ENCODE measurements at regions not wholly inside any gene's neighbourhood (a gene's known extent, or its start where the extent isn't known, plus 50 kb on each side); places are given as distances from the start of the nearest gene placed in this dataset.
"Not testable (repeated sequence)": the region's sequence is repeated elsewhere in the genome, so short reads cannot be mapped to it uniquely, and the experiment has no call there.

DNA sequence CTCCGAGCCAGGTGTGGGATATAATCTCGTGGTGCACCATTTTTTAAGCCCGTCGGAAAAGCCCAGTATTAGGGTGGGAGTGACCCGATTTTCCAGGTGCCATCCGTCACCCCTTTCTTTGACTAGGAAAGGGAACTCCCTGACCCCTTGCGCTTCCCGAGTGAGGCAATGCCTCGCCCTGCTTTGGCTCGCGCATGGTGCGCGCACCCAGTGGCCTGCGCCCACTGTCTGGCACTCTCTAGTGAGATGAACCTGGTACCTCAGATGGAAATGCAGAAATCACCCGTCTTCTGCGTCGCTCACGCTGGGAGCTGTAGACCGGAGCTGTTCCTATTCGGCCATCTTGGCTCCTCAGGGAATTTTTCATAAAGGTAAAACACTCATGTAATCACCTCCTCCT, 63.9 kb downstream of the RWDD3 start:
- not testable (repeated sequence) for DNase-seq (ENCODE audit: low read depth in 2 of 3, low spot score in 2 of 3)

- no peak for DNase-seq (ENCODE audit: low read depth in 2 of 3, low spot score in 2 of 3)
These were observed 67.1 kb downstream of the RWDD3 start for GRCh38 chr1:95301091-95301490.

DNA sequence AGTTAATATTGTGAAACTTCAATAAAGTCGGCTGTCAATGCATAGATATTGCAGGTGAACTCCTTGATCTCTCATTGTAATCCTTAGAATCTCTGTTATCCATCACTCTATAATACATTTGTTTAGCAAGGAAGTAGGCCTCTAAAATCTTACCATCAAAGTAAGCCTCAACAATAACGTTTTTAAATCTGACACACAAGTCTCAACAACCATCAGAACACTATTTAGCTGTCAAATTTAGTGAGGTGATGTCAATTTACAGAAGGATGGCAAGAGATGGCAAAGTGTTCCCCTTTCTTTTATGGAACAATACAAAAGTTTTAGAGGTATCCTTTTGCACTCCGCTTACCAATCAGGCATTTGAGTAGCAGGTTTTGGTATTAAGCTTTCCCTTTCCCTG, 67.6 kb downstream of the RWDD3 start:
- no peak for DNase-seq (ENCODE audit: low read depth in 2 of 3, low spot score in 2 of 3)

DNA sequence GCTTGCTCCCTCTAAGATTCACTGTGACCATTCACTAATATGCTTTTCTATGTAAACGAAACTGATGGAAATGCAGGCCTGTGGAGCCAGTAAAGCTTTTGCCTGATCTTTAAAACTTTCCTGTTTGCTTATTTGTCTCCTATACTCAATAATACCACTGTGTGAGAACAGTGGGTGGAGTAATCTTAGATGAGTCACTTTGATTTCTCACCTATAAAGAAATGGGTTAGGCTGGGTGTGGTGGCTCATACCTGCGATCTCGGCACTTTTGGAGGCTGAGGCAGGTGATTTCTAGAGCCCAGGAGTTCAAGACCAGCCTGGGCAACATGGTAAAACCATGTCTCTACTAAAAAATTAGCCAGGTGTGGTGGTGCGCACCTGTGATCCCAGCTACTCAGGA, 70.8 kb downstream of the RWDD3 start:
- DNase-seq (ENCODE audit: low read depth in 2 of 3, low spot score in 2 of 3), result no peak

GRCh38 chr1:95308276-95309030, 74.4 kb downstream of the RWDD3 start:
- no peak for DNase-seq (ENCODE audit: low read depth in 2 of 3, low spot score in 2 of 3)

DNA sequence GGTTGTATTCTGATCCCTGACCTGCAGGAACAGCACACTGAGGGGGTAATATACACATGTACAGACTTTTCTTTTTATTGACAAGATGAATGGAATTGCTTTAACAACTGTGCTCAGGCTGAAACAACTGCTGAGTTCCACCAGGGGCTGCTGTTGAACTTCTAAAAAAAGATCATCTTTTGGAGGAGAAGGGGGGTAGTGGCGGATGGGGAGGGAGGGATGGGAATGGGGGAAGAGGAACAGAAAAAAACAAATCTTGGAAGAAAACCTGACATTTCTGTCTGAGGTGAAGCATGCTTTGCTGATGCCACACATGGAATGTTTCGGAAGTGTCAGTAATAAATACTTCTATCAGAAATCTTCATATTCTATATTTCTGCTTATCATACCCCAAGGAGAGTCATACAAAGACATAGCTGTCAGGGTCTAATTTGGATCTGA, 75.0 kb downstream of the RWDD3 start:
- no peak for DNase-seq (ENCODE audit: low read depth in 2 of 3, low spot score in 2 of 3)

- DNase-seq (ENCODE audit: low read depth in 2 of 3, low spot score in 2 of 3), result no peak
These were observed 77.0 kb downstream of the RWDD3 start for GRCh38 chr1:95311014-95311413.

- no peak for DNase-seq (ENCODE audit: low read depth in 2 of 3, low spot score in 2 of 3)
These were observed 77.8 kb downstream of the RWDD3 start for GRCh38 chr1:95311762-95312161.

- no peak for DNase-seq (ENCODE audit: low read depth in 2 of 3, low spot score in 2 of 3)
These were observed 78.2 kb downstream of the RWDD3 start for GRCh38 chr1:95312181-95312580.

DNA sequence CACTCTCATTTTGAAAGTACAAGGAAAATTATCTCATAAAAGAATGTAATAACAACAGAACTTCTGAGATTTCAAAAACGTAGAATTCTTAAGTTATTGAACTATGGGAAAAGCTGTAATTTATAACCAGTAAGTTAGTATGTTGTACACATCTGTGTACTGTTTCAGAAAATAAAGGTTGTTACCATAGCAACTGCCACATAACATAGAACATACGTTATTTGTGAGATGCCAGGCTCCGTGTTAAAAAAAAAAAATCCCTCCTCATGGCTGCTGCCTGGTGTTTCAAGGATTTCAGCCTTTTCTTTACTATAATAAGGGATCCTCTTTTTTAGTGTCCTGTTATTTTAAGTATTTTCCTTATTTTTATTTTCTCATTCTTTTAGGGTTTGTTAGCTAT, 79.5 kb downstream of the RWDD3 start:
- no peak for DNase-seq (ENCODE audit: low read depth in 2 of 3, low spot score in 2 of 3)

GRCh38 chr1:95321531-95321930, 87.5 kb downstream of the RWDD3 start:
- no peak for DNase-seq (ENCODE audit: low read depth in 2 of 3, low spot score in 2 of 3)

DNA sequence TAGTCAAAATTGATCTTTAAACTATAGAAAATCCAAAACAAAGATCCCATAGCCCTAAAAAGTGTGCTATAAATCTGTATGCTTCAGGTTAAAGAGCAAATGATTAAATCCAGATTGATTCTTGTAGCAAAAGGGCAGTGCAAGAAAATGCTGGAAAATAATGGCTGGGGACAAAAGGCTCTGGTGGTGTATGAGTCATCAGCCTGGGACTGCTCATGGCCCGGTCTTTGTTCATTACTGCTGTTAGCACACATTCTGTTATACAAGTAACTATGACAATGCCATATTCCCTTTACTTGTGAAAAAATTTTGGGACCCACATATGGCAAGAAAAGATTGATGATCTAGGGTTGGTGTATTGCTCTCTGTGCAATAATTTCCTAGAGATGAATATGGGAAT, 89.1 kb downstream of the RWDD3 start:
- DNase-seq (ENCODE audit: low read depth in 2 of 3, low spot score in 2 of 3), result no peak

DNA sequence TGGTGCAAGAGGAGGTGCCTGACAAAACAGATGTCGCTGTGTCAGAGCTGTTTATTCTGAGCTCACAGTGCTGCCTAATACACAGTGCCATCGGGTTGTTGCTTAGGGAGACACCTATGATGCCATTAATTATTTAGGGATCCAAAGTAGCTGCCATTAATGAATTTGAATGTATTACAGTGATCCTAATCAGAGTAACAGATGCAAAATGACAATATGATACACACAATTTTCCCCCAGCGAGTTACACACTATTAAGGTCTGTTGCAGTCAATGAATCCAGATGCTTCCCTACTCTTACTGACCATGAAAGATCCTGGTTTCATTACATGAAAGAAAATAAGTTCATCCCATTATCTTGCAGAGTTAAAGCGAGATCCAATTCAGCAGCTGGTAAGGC, 91.3 kb downstream of the RWDD3 start:
- no peak for DNase-seq (ENCODE audit: low read depth in 2 of 3, low spot score in 2 of 3)

DNA sequence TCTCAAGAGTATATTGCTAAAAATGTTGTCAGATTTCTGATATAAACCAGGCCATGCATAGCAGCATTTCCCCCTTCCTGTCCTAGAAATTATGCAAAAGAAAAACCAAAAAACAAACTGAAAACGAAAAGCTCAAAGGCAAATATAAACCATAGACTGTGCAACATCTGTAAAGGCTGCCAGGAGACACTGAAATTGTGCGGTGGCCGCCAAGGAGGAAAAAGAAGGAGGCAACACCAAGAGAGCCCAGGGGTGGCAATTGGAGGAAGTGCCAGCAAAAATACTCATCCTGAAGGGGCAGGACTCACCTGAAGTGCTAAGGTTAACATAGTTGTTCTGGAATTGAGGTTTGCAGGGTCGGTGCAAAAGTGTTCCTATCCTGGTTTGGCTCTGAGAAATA, 92.0 kb downstream of the RWDD3 start:
- DNase-seq (ENCODE audit: low read depth in 2 of 3, low spot score in 2 of 3), result no peak

DNA sequence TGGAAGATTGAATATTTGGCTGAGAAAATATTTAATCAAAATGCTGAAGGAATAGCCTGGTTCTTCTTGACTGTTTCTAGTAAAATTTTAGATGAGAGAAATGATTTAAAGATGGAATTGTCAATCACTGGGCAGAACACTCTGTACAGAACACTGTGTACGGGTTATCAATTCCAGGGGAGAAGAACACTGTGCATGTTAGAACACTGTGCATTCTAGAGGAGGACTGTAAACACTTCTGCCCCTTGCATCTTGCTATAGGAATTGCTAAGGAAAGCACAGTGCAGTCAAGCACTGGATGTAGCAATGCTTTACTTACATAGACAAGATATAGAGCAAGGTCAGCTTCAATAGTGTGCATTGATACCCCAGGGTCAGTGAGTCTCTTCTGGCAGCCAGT, 98.7 kb downstream of the RWDD3 start:
- no peak for DNase-seq (ENCODE audit: low read depth in 2 of 3, low spot score in 2 of 3)

- no peak for DNase-seq (ENCODE audit: low read depth in 2 of 3, low spot score in 2 of 3)
These were observed 105.4 kb downstream of the RWDD3 start for GRCh38 chr1:95339377-95339776.

DNA sequence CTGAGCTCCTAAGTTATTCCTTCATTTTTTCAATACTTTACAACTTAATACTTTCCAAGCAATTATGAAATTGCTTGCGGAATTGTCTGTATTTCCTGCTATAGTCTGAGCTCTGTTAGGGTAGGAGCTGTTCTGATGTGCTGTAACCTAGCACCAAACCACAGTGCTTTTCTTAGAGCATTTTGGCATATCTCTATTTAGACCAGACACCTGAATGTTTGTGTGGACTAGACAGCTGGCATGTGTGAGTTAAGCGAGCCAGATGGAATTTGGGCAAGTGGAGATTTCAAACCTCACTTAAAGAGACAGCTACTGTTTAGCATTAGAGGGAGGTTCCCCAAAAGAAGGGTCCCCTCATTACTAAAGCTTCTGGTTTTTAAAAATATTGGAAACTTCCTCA, 106.1 kb downstream of the RWDD3 start:
- no peak for DNase-seq (ENCODE audit: low read depth in 2 of 3, low spot score in 2 of 3)

DNA sequence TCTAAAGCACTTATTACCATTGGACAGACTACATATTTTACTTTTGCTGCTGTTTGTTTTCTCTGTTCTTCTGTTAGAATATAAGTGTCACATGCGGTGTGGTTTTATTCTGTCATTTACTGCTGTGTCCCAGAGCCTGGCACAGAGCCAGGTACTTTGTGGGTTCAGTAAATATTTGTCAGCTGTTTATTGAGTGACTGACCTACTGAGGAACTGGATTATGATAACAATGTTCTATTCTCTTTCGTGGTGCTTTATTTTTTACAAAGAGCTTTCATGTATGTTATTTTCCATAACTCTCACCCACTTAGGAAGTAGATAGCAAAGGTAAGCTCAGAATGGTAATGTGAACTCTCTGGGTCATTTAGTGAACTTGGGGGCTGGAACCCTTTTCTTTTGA, 118.8 kb downstream of the RWDD3 start:
- no peak for DNase-seq (ENCODE audit: low read depth in 2 of 3, low spot score in 2 of 3)

DNA sequence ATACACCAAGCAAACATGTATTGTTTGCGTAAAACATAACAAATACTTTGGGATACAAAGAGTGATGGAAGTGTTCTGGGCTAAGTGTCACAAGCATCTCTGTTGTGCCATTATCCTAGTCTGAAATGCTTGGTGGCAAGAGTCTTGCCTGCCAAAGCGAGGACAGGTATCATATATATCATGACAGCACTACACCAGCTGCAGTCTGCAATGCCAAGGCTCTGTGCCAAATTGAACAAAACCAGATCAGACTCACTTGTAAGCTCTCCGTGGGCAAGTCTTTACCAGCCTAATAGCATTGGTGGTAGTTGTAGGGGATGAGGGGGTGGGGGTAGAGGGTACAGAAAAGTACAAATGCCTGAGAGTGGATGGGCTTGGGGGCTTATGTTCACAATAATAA, 119.2 kb downstream of the RWDD3 start:
- no peak for DNase-seq (ENCODE audit: low read depth in 2 of 3, low spot score in 2 of 3)

GRCh38 chr1:95364546-95364945, 130.5 kb downstream of the RWDD3 start:
- no peak for DNase-seq (ENCODE audit: low read depth in 2 of 3, low spot score in 2 of 3)

GRCh38 chr1:95366498-95366897, 132.5 kb downstream of the RWDD3 start:
- no peak for DNase-seq (ENCODE audit: low read depth in 2 of 3, low spot score in 2 of 3)

DNA sequence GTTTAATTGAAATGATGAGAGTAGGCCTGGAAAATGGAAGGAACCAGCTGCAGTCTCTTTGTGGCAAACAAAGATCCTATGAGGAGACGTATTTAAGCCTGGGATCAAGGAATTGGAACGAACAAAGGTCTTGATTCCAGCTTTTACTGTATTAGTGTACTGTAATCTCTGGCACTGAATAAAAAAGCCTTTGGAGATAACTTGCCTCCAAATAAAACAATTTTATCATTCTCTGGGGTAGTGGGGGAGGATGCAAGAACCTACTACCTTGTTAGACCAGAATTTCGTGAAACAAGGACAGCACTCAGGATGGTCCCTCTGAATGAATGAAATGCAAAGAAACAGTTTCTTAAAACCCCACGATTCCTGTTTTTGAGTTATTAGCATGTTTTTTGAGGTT, 134.2 kb downstream of the RWDD3 start:
- no peak for DNase-seq (ENCODE audit: low read depth in 2 of 3, low spot score in 2 of 3)

GRCh38 chr1:95369985-95370690, 136.1 kb downstream of the RWDD3 start:
- no peak for DNase-seq (ENCODE audit: low read depth in 2 of 3, low spot score in 2 of 3)
